H1 (cell line): ENCODE measurements at regions not wholly inside any gene's neighbourhood (a gene's known extent, or its start where the extent isn't known, plus 50 kb on each side); places are given as distances from the start of the nearest gene placed in this dataset.

ENCODE experiments used
- ASH2L ChIP-seq: fragments of 200-600, 300-600 bp; sonication (generic); IDR thresholded peaks from one replicate; pipeline ENCODE4 v1.7.1; 2017; ENCODE audit warnings: low read length
- BCL11A ChIP-seq, 2 experiments: IDR thresholded peaks; one replicate each; pipeline ENCODE4 v1.6.1; 2011; ENCODE audit warnings: low read depth in 2 of 2, low read length in 2 of 2, mild to moderate bottlenecking in 2 of 2
- SP2 ChIP-seq: IDR thresholded peaks from 2 replicates; pipeline ENCODE4 v1.6.1; 2012; ENCODE audit warnings: mild to moderate bottlenecking, low read length, inconsistent platforms
- YY1 ChIP-seq: IDR thresholded peaks from 2 replicates; pipeline ENCODE4 v1.6.1; 2011; ENCODE audit warnings: low read depth, mild to moderate bottlenecking, low read length
- TF ChIP-seq, protein P1 (sequence below), 3 experiments: IDR thresholded peaks; 1 replicate in 2 of 3; 2 replicates in 1 of 3; pipeline versions ENCODE4 v1.5.1 to v1.6.1; 2011; ENCODE audit warnings: low read length in 3 of 3, mild to moderate bottlenecking in 3 of 3, inconsistent platforms in 2 of 3, low read depth in 1 of 3, moderate library complexity in 1 of 3; ENCODE audit not compliant: insufficient read depth in 1 of 3; ENCODE audit errors: control extremely low read depth in 1 of 3
- TF ChIP-seq, protein P2 (sequence below): IDR thresholded peaks from 2 replicates; pipeline ENCODE4 v1.6.1; 2012; ENCODE audit warnings: inconsistent platforms

DNA sequence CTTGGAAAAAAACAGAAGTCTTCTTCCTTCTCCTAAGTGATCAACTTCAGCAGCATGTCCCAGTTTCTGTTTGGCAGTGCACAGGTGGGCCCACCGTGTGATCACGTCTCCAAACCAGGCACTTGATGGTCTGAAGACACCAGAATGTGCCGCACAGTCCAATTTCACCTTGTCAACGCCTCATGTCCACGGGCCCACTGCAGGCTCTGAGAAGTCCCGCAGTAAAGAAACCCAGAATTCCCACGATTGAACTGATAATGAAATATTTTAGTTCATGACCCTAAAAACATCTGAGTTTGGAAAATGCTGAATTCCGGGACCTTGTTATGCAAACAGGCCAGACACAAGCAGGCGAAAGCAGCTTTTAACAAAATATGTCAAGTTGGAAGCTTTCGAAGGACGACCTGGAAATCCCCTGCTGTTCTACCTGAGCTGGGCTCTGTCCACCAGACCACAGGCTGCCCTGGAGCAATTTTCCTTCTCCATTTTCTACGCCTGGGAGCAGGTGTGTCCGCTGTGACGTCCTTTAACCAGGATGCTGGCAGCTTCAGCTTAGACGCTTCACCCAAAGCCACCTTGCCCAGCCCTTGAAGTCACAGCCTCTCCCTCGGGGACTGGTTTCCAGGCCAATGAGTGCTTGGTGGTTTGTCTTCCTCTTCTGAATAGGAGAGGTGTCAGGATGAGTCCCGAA lies 167.8 kb upstream of the IQSEC1 start:
- TF ChIP-seq, protein P1, sequence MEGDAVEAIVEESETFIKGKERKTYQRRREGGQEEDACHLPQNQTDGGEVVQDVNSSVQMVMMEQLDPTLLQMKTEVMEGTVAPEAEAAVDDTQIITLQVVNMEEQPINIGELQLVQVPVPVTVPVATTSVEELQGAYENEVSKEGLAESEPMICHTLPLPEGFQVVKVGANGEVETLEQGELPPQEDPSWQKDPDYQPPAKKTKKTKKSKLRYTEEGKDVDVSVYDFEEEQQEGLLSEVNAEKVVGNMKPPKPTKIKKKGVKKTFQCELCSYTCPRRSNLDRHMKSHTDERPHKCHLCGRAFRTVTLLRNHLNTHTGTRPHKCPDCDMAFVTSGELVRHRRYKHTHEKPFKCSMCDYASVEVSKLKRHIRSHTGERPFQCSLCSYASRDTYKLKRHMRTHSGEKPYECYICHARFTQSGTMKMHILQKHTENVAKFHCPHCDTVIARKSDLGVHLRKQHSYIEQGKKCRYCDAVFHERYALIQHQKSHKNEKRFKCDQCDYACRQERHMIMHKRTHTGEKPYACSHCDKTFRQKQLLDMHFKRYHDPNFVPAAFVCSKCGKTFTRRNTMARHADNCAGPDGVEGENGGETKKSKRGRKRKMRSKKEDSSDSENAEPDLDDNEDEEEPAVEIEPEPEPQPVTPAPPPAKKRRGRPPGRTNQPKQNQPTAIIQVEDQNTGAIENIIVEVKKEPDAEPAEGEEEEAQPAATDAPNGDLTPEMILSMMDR (IDR thresholded peaks at IDR 0.05; ENCODE audit: control extremely low read depth in 1 of 3, insufficient read depth in 1 of 3, low read depth in 1 of 3, low read length in 3 of 3), result no peak
- no peak for TF ChIP-seq ASH2L
- TF ChIP-seq, protein P2, sequence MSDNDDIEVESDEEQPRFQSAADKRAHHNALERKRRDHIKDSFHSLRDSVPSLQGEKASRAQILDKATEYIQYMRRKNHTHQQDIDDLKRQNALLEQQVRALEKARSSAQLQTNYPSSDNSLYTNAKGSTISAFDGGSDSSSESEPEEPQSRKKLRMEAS, result no peak
- no peak for TF ChIP-seq YY1
- no peak for TF ChIP-seq BCL11A (IDR thresholded peaks at IDR 0.05; ENCODE audit: low read depth in 2 of 2, low read length in 2 of 2)
- TF ChIP-seq SP2, result no peak
